Breast epithelium (tissue), 4 donors: ENCODE measurements at regions not wholly inside any gene's neighbourhood (a gene's known extent, or its start where the extent isn't known, plus 50 kb on each side); places are given as distances from the start of the nearest gene placed in this dataset.

Experiments used
- DNase-seq, 2 donors: peaks; one replicate each; pipeline ENCODE4 v3.0.0-alpha.2; 2019; ENCODE audit warnings: low spot score in 2 of 2
- H3K27ac ChIP-seq, 2 donors: fragments of 200-600 bp; sonication (generic) in 1 of 2; one replicate each; pipeline ENCODE4 v1.5.1; 2016 to 2019; ENCODE audit warnings: mild to moderate bottlenecking in 1 of 2
- H3K27me3 ChIP-seq, 2 donors: fragments of 200-600 bp; sonication (generic) in 1 of 2; one replicate each; pipeline versions ENCODE4 v1.5.1 to v1.6.0; 2017 to 2019; ENCODE audit warnings: control low read depth in 1 of 2, mild to moderate bottlenecking in 1 of 2
- H3K36me3 ChIP-seq: fragments of 200-600 bp; one replicate; pipeline ENCODE4 v1.5.1; 2019
- H3K4me1 ChIP-seq, 2 donors: fragments of 200-600 bp; sonication (generic); one replicate each; pipeline ENCODE4 v1.5.1; 2016 to 2019; ENCODE audit warnings: control low read depth in 1 of 2
- H3K4me3 ChIP-seq, 3 donors: fragments of 200-600 bp; sonication (generic); 1 replicate in 2 of 3; 2 replicates in 1 of 3; pipeline ENCODE4 v1.5.1; 2016 to 2019; ENCODE audit warnings: mild to moderate bottlenecking in 3 of 3, moderate library complexity in 2 of 3
- H3K9me3 ChIP-seq, 2 donors: fragments of 200-600 bp; sonication (generic) in 1 of 2; one replicate each; pipeline ENCODE4 v1.5.1; 2016 to 2019; ENCODE audit warnings: control low read depth in 1 of 2
- POLR2A ChIP-seq: fragments of 450-650 bp; IDR thresholded peaks from one replicate; pipeline ENCODE4 v1.6.1; 2016; ENCODE audit warnings: antibody characterized with exemption, mild to moderate bottlenecking, moderate library complexity
- POLR2AphosphoS5 ChIP-seq, 3 donors: sonication (generic); formaldehyde crosslinking; IDR thresholded peaks; one replicate each; pipeline ENCODE4 v1.6.1; 2017; ENCODE audit warnings: antibody characterized with exemption in 3 of 3
- intact Hi-C: fragments of 100-400 bp; cut with DNase I; formaldehyde crosslinking; loops from one replicate; pipeline ENCODE4 v1.15.1; 2023; ENCODE audit warnings: low total_unique reads
- TF ChIP-seq, protein P1 (sequence below), 3 donors: fragments of 450-650 bp; IDR thresholded peaks; one replicate each; pipeline ENCODE4 v1.5.1; 2016 to 2017; ENCODE audit warnings: antibody characterized with exemption in 3 of 3, mild to moderate bottlenecking in 3 of 3, moderate library complexity in 3 of 3

- Histone ChIP-seq H3K27ac (no peak overlapping the region), H3K36me3 (no peaks in the 10 kb centered on the region), H3K4me3 (no peak overlapping the region), H3K9me3 (no peaks in the 10 kb centered on the region), H3K4me1 (no peaks in the 10 kb centered on the region), H3K27me3 (no peaks in the 10 kb centered on the region)
- intact Hi-C loops: no loop called here
- DNase-seq: no peak
- TF ChIP-seq POLR2AphosphoS5 (IDR thresholded peaks at IDR 0.05): no peak
- TF ChIP-seq, protein P1, sequence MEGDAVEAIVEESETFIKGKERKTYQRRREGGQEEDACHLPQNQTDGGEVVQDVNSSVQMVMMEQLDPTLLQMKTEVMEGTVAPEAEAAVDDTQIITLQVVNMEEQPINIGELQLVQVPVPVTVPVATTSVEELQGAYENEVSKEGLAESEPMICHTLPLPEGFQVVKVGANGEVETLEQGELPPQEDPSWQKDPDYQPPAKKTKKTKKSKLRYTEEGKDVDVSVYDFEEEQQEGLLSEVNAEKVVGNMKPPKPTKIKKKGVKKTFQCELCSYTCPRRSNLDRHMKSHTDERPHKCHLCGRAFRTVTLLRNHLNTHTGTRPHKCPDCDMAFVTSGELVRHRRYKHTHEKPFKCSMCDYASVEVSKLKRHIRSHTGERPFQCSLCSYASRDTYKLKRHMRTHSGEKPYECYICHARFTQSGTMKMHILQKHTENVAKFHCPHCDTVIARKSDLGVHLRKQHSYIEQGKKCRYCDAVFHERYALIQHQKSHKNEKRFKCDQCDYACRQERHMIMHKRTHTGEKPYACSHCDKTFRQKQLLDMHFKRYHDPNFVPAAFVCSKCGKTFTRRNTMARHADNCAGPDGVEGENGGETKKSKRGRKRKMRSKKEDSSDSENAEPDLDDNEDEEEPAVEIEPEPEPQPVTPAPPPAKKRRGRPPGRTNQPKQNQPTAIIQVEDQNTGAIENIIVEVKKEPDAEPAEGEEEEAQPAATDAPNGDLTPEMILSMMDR (IDR thresholded peaks at IDR 0.05): peak in 1 of 3 donors; percentile 24
Measured at GRCh38 chr2:128531856-128532255, 213.2 kb upstream of the HS6ST1 start.

DNA sequence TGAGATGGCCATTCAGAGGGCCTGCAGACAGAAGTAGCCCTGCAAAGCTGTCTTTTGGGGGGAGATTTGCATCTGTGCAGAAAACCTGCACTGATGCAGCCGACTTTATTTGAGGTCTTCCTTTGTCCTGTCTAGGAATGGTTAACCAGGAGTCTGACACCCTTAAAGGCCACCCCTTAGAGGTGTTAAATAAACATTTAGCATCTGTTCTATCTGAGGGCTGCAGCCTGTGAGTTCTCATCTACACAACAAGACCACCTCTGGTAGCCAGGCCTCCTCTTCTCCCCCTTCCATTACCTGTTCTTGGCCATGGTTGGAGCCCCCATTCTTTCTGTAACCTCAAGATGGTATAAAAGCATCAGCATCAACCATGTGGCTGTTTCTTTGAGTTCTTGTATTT is 214.4 kb upstream of the HS6ST1 start:
- H3K36me3 ChIP-seq: no peaks in the 10 kb centered on the region
- TF ChIP-seq, protein P1 (IDR thresholded peaks at IDR 0.05): no peak
- TF ChIP-seq POLR2AphosphoS5 (IDR thresholded peaks at IDR 0.05) (no peak), POLR2A (no peak)
- DNase-seq: no peak
- no peaks in the 10 kb centered on the region for H3K9me3 ChIP-seq
- H3K4me1 ChIP-seq: no peaks in the 10 kb centered on the region
- H3K27ac ChIP-seq: no peak overlapping the region
- H3K27me3 ChIP-seq: no peaks in the 10 kb centered on the region
- H3K4me3 ChIP-seq: no peak overlapping the region
- intact Hi-C loops: no loop called here

- Histone ChIP-seq H3K4me3 (no peak overlapping the region), H3K9me3 (no peaks in the 10 kb centered on the region), H3K27me3 (no peaks in the 10 kb centered on the region), H3K27ac (no peak overlapping the region), H3K36me3 (no peaks in the 10 kb centered on the region), H3K4me1 (no peaks in the 10 kb centered on the region)
- TF ChIP-seq, protein P1 (IDR thresholded peaks at IDR 0.05): no peak
- TF ChIP-seq POLR2AphosphoS5 (IDR thresholded peaks at IDR 0.05): no peak
- no peak for TF ChIP-seq POLR2A
- intact Hi-C loops: no loop called here
- no peak for DNase-seq
Measured at GRCh38 chr2:128534688-128535392, 216.2 kb upstream of the HS6ST1 start.

DNA sequence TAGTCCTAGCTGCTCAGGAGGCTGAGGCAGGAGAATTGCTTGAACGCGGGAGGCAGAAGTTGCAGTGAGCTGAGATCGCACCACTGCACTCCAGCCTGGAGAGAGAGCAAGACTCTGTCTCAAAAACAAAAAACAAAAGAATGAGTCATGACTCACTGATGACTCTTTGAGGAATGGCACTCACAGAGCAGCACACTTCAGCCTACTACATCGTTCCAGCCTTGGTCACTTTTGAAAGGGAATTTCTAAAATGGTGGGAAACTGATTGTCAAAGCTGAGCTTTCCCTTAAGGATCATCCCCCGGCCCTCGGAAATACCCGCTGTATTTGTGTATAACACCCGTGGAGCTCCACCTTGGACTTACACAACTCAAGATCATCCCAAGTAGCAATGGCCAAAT is 217.3 kb upstream of the HS6ST1 start:
- H3K4me1 ChIP-seq: no peaks in the 10 kb centered on the region
- no peaks in the 10 kb centered on the region for H3K27me3 ChIP-seq
- H3K4me3 ChIP-seq: no peak overlapping the region
- intact Hi-C loops: no loop called here
- no peaks in the 10 kb centered on the region for H3K36me3 ChIP-seq
- peak overlapping the region in 1 of 2 donors; percentile 32 for H3K27ac ChIP-seq
- H3K9me3 ChIP-seq: no peaks in the 10 kb centered on the region
- TF ChIP-seq POLR2AphosphoS5 (IDR thresholded peaks at IDR 0.05): no peak
- no peak for TF ChIP-seq POLR2A
- TF ChIP-seq, protein P1 (IDR thresholded peaks at IDR 0.05): no peak
- DNase-seq: no peak

DNA sequence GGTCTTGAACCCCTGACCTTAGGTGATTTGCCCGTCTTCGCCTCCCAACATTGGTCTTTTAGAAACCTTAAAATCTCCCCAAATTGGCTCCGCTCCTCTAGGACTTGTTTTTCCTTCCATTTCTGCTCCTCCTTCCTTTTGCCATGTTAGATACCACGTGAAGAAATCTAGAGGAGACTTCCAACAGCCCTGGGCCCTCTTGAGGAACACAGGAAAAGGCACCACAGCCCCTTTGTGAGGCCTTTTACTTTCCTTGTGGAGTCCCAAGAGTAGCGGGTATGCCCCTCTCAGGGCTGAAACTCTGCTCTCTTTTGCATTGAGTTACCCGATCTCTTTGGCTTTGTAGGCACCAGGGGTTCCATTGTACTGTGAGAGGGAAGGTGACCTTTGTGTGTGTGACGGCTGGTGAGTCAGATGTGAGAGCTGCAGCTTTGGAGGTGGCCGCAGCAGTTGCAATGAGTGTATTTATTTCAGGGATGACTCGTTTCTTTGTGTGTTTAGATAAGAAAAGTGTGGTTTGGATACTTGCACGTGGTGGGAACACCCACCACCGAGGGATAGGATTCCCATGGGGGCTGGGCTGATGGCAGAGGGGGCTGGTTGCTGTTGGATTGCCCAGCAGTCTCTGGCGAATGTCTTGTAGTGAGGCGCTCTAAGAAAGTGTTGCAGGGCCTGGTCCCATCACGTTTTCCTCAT is 218.4 kb upstream of the HS6ST1 start:
- Histone ChIP-seq H3K4me3 (no peak overlapping the region), H3K36me3 (no peaks in the 10 kb centered on the region), H3K27ac (peak overlapping the region in 1 of 2 donors; percentile 20), H3K9me3 (no peaks in the 10 kb centered on the region), H3K4me1 (no peaks in the 10 kb centered on the region), H3K27me3 (no peaks in the 10 kb centered on the region)
- no peak for TF ChIP-seq POLR2A
- TF ChIP-seq, protein P1 (IDR thresholded peaks at IDR 0.05): no peak
- TF ChIP-seq POLR2AphosphoS5 (IDR thresholded peaks at IDR 0.05): no peak
- intact Hi-C loops: no loop called here
- DNase-seq: no peak
